GM12878 (cell line): ENCODE measurements at regions not wholly inside any gene's neighbourhood (a gene's known extent, or its start where the extent isn't known, plus 50 kb on each side); places are given as distances from the start of the nearest gene placed in this dataset.
A peak's percentile ranks its signal among the peaks of the same experiment; 100 is the strongest.

Experiments
- ATAC-seq: fragments of 200-7000 bp; cut with Tn5 transposase; 3 replicates; pipeline ENCODE4 v1.9.1; 2020; ENCODE audit warnings: mild to moderate bottlenecking, moderate library complexity
- BruUV-seq: library from RNA; stranded (reverse); fragments of 400-500 nt; replicated peaks from 2 replicates; lab custom pipeline; 2021; lab: Mats Ljungman, UMichigan
- CTCF ChIA-PET: fragments of 300-600 bp; sonication (Branson Sonifier 250); formaldehyde crosslinking; extraction: SDS; loops from one replicate; lab custom pipeline; 2021; ENCODE audit warnings: inconsistent platforms; lab: Yijun Ruan, JAX
- POLR2A ChIA-PET: fragments of 350-600 bp; formaldehyde crosslinking; extraction: SDS; loops from one replicate; lab custom pipeline; 2021; ENCODE audit warnings: inconsistent platforms; lab: Charles Lee
- RAD21 ChIA-PET: fragments of 300-600 bp; sonication (Branson Sonifier 250); formaldehyde crosslinking; loops from one replicate; lab custom pipeline; 2023; ENCODE audit warnings: antibody characterized with exemption; ENCODE audit not compliant: unreplicated experiment; lab: Charles Lee
- SMC1A ChIA-PET: fragments of 300-600 bp; sonication (Branson Sonifier 250); formaldehyde crosslinking; loops from one replicate; lab custom pipeline; 2023; ENCODE audit not compliant: unreplicated experiment, uncharacterized antibody; lab: Charles Lee
- DNase-seq: peaks from one replicate; pipeline ENCODE4 v3.0.0-alpha.2; 2011; ENCODE audit warnings: low read depth, low spot score
- FAIRE-seq: peaks from 3 replicates; lab custom pipeline; 2011; peaks lifted over from hg19 to GRCh38; lab: Jason Lieb, UNC
- H2AFZ ChIP-seq: 2 replicates; pipeline ENCODE4 v1.6.0; 2011; ENCODE audit warnings: low read depth, low read length, control low read depth; ENCODE audit not compliant: control insufficient read depth
- H3K27ac ChIP-seq: 2 replicates; pipeline ENCODE4 v1.5.1; 2011; ENCODE audit warnings: control low read depth; ENCODE audit not compliant: control insufficient read depth, insufficient read depth
- H3K27me3 ChIP-seq, 2 experiments: replicated peaks in 1 of 2; 2 replicates each; pipeline versions ENCODE4 v1.6.0 to v1.6.1; 2011; ENCODE audit warnings: low read length in 1 of 2; ENCODE audit not compliant: control insufficient read depth in 2 of 2, insufficient read depth in 2 of 2
- H3K36me3 ChIP-seq, 2 experiments: 2 replicates each; pipeline ENCODE4 v1.5.1; 2011; ENCODE audit warnings: low read length in 1 of 2; ENCODE audit not compliant: control insufficient read depth in 2 of 2, insufficient read depth in 2 of 2
- H3K4me1 ChIP-seq: 2 replicates; pipeline ENCODE4 v1.6.1; 2011; ENCODE audit warnings: mild to moderate bottlenecking, low read length, moderate library complexity, mixed read lengths; ENCODE audit not compliant: control insufficient read depth, insufficient read depth
- H3K4me2 ChIP-seq: 2 replicates; pipeline ENCODE4 v1.6.0; 2011; ENCODE audit warnings: control low read depth; ENCODE audit not compliant: control insufficient read depth, insufficient read depth
- H3K4me3 ChIP-seq: fragments of 200-600 bp; sonication (generic); 2 replicates; pipeline ENCODE4 v1.5.1; 2016
- H3K79me2 ChIP-seq: 2 replicates; pipeline ENCODE4 v1.6.0; 2011; ENCODE audit warnings: low read length; ENCODE audit not compliant: control insufficient read depth, insufficient read depth
- H3K9ac ChIP-seq: 2 replicates; pipeline ENCODE4 v1.8.0; 2011; ENCODE audit warnings: low read length, control low read depth, mixed read lengths; ENCODE audit not compliant: control insufficient read depth, insufficient read depth
- H3K9me3 ChIP-seq: replicated peaks from 3 replicates; pipeline ENCODE4 v1.5.1; 2011; ENCODE audit warnings: mild to moderate bottlenecking, low read length; ENCODE audit not compliant: control insufficient read depth, insufficient read depth
- H4K20me1 ChIP-seq: 2 replicates; pipeline ENCODE4 v1.6.0; 2011; ENCODE audit not compliant: control insufficient read depth, insufficient read depth
- BCL11A ChIP-seq: IDR thresholded peaks from 2 replicates; pipeline ENCODE4 v1.6.1; 2011; ENCODE audit warnings: low read depth, low read length
- BRCA1 ChIP-seq: IDR thresholded peaks from 2 replicates; pipeline ENCODE4 v1.6.1; 2011; ENCODE audit warnings: low read depth, low read length, improper control_type of control experiment
- CHD1 ChIP-seq: IDR thresholded peaks from 2 replicates; pipeline ENCODE4 v1.6.1; 2012; ENCODE audit warnings: low read depth, low read length, improper control_type of control experiment
- CREM ChIP-seq: IDR thresholded peaks from 2 replicates; pipeline ENCODE4 v1.6.1; 2014; ENCODE audit warnings: antibody characterized with exemption, low read depth
- CUX1 ChIP-seq: IDR thresholded peaks from 2 replicates; pipeline ENCODE4 v1.6.1; 2012; ENCODE audit warnings: improper control_type of control experiment, low read depth, low read length; ENCODE audit not compliant: insufficient replicate concordance
- SMC3 ChIP-seq: IDR thresholded peaks from 2 replicates; pipeline ENCODE4 v1.6.1; 2011; ENCODE audit warnings: low read length, improper control_type of control experiment, borderline replicate concordance
- SUZ12 ChIP-seq: fragments of 200-600 bp; sonication (generic); IDR thresholded peaks from one replicate; pipeline ENCODE4 v1.6.1; 2018; ENCODE audit warnings: antibody characterized with exemption, mild to moderate bottlenecking; ENCODE audit not compliant: unreplicated experiment
- WRNIP1 ChIP-seq: IDR thresholded peaks from 2 replicates; pipeline ENCODE4 v1.6.1; 2011; ENCODE audit warnings: low read depth, low read length, improper control_type of control experiment, borderline replicate concordance
- ZBTB4 ChIP-seq: fragments of 450-650 bp; formaldehyde crosslinking; IDR thresholded peaks from 2 replicates; pipeline ENCODE4 v1.4.0; 2022; ENCODE audit warnings: mild to moderate bottlenecking, moderate library complexity
- ZNF384 ChIP-seq: IDR thresholded peaks from 2 replicates; pipeline ENCODE4 v1.6.1; 2012; ENCODE audit warnings: low read depth, mild to moderate bottlenecking, low read length, improper control_type of control experiment, borderline replicate concordance
- WGBS: methylation state at CpG from one replicate; pipeline ENCODE4 v1.1.6; 2016; ENCODE audit warnings: low lambda C conversion rate; ENCODE audit not compliant: insufficient replicate concordance, insufficient coverage; ENCODE audit errors: missing lambda C conversion rate; 5-methylcytosine and 5-hydroxymethylcytosine counted together
- in situ Hi-C: fragments of 300-500 bp; cut with MboI; formaldehyde crosslinking; loops from 9 replicates; pipeline ENCODE4 v1.14.3; 2018; ENCODE audit warnings: mixed read lengths
- intact Hi-C: fragments of 100-400 bp; cut with micrococcal nuclease; formaldehyde crosslinking; loops from one replicate; pipeline ENCODE4 v1.14.2; 2022; ENCODE audit not compliant: unreplicated experiment
- TF ChIP-seq, protein P1 (sequence below): fragments of 450-650 bp; formaldehyde crosslinking; IDR thresholded peaks from 2 replicates; pipeline ENCODE4 v1.4.0; 2020; ENCODE audit warnings: mild to moderate bottlenecking, moderate library complexity

DNA sequence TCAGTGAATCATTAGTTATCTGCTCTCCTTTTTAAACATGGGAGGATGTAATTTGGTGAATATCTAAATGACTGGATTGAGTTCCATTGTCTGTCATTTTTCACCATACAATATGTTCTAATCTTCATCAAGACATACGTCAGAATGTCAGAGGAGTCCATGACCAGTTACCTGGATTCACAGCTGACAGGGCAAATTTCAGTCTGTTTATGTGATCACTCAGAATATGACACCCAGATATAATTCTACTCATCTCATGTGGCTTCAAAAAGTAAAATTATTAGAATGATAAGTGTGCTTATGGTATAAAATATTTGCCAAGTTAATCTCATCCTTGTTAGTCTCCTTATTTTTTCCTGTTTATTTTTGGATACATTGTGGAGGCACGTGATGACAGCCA is 150.2 kb downstream of the CDC14C start:
- POLR2A ChIA-PET, result no interaction called here
- Histone ChIP-seq H3K79me2 (no peaks in the 10 kb centered on the region), H3K36me3 (no peaks in the 10 kb centered on the region), H3K27me3 (no peaks in the 10 kb centered on the region), H3K4me3 (no peak overlapping the region), H3K4me1 (no peaks in the 10 kb centered on the region), H2AFZ (no peak overlapping the region), H3K9me3 (no peaks in the 10 kb centered on the region), H3K9ac (no peak overlapping the region), H3K27ac (no peak overlapping the region), H4K20me1 (no peaks in the 10 kb centered on the region), H3K4me2 (no peak overlapping the region)
- BruUV-seq, result no TSS peak
- intact Hi-C loops (no loop called here), in situ Hi-C loops (no loop called here)
- CTCF ChIA-PET, result no interaction called here
- no peak for ATAC-seq
- RAD21 ChIA-PET, result no interaction called here
- 20% methylated on average over 2 of the region's 2 CpGs for WGBS
- FAIRE-seq, result peak; percentile 18
- SMC1A ChIA-PET, result no interaction called here
- DNase-seq, result no peak
- no peak for TF ChIP-seq CUX1
- no peak for TF ChIP-seq ZNF384
- no peak for TF ChIP-seq BCL11A
- TF ChIP-seq SMC3, result no peak
- TF ChIP-seq SUZ12, result no peak
- TF ChIP-seq CHD1, result no peak
- TF ChIP-seq, protein P1, sequence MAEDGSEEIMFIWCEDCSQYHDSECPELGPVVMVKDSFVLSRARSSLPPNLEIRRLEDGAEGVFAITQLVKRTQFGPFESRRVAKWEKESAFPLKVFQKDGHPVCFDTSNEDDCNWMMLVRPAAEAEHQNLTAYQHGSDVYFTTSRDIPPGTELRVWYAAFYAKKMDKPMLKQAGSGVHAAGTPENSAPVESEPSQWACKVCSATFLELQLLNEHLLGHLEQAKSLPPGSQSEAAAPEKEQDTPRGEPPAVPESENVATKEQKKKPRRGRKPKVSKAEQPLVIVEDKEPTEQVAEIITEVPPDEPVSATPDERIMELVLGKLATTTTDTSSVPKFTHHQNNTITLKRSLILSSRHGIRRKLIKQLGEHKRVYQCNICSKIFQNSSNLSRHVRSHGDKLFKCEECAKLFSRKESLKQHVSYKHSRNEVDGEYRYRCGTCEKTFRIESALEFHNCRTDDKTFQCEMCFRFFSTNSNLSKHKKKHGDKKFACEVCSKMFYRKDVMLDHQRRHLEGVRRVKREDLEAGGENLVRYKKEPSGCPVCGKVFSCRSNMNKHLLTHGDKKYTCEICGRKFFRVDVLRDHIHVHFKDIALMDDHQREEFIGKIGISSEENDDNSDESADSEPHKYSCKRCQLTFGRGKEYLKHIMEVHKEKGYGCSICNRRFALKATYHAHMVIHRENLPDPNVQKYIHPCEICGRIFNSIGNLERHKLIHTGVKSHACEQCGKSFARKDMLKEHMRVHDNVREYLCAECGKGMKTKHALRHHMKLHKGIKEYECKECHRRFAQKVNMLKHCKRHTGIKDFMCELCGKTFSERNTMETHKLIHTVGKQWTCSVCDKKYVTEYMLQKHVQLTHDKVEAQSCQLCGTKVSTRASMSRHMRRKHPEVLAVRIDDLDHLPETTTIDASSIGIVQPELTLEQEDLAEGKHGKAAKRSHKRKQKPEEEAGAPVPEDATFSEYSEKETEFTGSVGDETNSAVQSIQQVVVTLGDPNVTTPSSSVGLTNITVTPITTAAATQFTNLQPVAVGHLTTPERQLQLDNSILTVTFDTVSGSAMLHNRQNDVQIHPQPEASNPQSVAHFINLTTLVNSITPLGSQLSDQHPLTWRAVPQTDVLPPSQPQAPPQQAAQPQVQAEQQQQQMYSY (CRISPR knock-in tag), result no peak
- no peak for TF ChIP-seq ZBTB4 (CRISPR knock-in tag)
- TF ChIP-seq BRCA1, result no peak
- TF ChIP-seq CREM, result no peak
- no peak for TF ChIP-seq WRNIP1
